DMS53 treated with DMSO at 0.1 percent for 48 hours (cell line): ENCODE measurements at regions not wholly inside any gene's neighbourhood (a gene's known extent, or its start where the extent isn't known, plus 50 kb on each side); places are given as distances from the start of the nearest gene placed in this dataset.

ENCODE experiments used
- DNase-seq: peaks from one replicate; lab custom pipeline; 2025; ENCODE audit not compliant: unreplicated experiment; lab: John Stamatoyannopoulos, UW

DNA sequence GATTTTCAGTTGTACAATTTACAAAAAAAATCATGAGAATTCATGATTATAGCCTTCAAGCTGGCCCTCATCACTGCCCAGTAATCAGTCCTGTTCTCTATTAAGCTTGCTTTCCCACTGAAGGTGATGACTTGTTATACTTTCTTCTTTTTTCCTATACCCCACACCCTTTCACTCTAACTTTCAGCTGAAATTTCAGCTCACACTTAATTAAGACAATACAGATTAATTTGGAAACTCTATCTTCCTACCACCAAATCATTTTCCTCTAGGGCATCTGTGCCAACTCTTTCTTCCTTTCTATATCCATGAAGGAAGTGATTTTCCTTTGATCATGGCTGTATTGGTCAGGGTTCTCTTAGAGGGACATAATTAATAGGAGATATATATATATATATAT, 449.9 kb downstream of the CD109 start:
- DNase-seq = no peak

DNA sequence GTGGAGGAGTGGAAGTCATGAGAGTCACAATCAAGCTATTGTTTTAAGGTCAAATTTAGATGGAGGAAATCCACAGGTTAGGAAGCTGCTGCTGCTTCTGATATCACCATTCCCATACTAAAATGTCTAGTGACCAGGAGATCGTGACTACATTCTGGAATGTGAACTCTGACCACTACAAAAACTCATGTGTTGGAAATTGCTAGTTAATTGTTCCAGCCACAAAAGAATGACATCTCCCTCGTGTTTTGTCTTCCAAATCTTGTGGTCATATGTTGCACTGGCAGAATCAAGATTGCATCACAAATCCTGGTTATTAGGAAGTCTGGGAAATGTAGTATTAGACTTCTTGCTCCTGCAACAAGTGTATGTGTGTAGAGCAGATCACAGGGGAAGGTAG, 441.9 kb downstream of the CD109 start:
- peak; percentile 36 for DNase-seq

DNA sequence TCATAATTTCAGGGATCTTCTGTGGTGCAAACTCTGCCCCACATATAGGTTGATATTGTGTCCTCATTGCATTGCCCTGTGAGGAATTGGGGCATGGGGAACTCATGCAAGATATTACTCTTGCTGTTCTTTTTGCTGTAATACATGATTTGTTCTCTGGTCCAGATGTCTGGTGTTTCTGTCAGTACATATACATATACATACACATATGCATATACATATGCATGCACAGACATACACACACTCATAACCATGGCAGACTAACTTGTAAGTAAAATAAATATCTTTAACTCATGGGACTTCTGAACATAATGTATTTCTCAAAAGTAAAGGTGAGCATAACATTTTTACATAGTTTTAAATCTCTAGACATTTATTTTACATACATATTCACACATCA, 438.3 kb downstream of the CD109 start:
- DNase-seq = no peak

DNA sequence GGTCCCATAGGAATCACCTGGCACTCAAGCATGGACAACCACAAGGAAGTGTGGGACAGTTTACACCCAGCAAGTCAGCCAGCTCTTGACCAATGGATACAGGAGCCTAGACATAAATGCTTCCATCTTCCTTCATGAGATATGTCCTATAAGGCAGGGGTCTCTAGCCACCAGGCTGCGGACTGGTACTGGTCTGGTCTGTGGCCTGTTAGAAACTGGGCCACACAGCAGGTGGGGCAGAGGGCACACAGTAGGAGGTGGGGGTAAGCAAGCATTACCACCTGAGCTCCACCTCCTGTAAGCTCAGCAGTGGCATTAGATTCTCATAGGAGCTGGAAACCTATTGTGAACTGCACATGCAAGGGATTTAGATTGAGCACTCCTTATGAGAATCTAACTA, 437.1 kb downstream of the CD109 start:
- DNase-seq = no peak

DNA sequence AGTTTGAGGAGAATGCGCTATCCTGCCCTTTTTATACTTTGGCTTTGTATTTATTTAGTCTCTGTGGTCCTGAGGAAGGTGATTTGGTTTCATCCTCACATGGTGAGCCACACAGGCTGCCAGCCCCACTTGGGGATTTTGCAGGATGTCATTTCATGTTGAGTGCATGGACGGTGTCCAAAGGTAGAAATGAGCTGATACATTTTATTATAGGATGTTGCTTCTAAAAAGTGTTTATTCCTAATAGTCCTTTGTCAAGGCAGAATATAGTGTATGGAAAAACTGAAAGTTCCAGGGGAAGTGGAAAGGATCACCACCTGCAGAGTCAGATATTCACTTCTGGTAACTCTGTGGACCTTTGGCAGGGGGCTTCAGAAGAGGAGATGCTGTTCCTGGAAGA, 434.6 kb downstream of the CD109 start:
- DNase-seq = no peak

DNA sequence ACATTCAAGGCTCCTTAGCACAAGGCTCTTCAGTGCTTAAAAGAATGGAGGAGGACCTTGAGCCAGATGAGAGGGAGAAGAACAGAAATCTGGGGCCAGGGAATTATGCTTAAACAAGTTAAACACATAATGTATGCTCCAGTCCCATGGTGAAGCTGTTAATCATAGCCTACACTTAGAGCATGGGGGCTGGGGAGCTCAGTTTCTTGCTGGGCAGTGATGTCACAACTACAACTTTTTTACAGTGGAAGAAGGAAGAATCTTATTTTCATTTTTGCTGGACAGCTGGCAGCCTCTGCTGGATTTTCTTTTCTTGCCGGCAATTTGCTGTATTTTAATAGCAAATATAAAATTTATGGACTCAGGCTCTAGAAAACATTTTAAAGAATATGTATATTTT, 432.5 kb downstream of the CD109 start:
- no peak for DNase-seq

DNA sequence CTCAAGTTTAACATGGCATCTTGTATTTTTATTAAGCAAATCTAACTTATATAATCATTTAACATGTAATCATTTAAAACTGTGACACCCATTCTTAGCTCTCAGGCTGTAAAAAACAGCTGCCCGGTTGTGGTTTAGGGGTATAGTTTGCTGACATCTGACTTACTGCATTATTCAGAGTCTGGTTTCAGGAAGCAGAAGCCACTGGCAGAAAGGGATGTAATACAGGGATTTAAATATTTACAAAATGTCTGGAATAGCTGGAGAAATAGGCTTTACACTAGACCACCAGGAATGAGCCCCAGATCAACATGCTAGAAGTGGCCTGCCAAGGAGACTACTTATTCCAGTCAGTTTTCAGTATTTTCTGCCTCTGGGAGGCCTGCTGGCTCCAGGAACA, 421.1 kb downstream of the CD109 start:
- no peak for DNase-seq

DNA sequence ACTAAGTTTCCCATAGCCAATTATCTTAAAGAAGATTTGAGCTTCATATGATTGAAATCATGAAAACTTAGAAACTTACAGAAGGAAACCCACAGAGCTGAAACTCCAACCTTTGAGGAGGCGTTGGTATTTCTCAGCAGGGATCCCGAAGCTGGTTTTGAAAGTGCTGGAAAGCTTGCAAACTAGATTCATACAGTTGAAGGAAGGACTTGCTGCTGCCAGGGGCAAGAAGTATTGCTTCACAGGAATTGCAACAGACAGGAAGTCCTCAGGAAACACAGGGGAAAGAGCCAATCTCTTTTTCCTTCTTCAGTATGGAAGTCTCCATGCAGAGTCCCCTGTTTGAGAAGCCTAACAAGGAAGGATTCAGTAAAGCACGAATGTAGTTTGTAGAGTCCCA, 419.7 kb downstream of the CD109 start:
- DNase-seq = no peak

DNA sequence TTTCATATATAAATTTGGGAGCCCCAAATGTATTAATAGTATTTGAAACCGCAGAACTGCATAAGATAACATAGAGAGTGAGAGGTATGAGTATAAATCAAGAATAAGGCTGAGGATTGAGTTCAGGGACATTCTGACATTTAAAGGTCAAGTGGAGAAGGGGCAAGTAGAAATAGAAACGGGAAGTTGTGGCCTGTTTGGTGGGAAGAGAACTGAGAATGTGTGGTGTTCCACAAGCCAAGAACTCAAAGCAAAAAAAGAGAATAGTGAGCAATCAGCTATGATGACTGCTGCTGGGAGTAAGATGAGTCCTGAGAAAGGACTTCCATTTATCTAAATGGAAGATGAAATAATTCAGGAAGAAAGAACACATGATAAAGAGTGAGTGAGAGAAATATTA, 418.4 kb downstream of the CD109 start:
- no peak for DNase-seq

DNA sequence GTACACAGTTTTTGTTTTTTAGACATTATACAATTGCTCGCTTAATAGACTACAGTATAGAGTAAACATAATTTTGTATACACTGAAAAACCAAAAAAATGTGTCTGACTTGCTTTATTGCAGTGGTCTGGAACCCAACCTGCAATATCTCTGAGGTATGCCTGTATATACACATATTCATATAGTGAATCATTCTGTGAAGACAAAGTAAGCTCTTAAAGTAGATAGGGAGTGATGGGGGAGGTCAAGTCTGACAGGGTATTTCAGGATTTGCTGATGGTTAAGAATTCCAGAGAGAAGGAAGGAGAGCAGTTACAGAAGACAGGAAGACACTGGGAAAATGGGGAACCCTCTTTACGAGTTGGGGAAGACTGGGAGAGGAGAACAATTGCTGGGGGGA, 417.9 kb downstream of the CD109 start:
- no peak for DNase-seq

DNA sequence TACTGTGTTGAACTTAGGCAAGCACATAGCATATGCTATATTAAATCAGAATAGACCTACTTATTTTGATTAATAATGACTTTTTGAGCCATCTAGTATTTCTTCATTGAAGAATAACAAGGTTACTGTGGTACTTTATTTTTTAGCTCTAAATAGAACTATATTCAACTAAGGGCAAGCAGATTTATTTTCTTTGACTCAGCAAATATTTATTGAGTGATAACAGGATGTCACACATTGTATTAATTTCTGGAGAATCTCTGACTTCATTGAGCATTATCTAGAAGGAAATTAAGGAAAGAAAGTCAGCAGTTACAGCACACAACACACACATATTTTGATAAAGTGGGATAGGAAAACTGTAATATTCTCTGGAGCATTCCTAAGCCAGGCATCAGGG, 407.4 kb downstream of the CD109 start:
- DNase-seq = no peak

DNA sequence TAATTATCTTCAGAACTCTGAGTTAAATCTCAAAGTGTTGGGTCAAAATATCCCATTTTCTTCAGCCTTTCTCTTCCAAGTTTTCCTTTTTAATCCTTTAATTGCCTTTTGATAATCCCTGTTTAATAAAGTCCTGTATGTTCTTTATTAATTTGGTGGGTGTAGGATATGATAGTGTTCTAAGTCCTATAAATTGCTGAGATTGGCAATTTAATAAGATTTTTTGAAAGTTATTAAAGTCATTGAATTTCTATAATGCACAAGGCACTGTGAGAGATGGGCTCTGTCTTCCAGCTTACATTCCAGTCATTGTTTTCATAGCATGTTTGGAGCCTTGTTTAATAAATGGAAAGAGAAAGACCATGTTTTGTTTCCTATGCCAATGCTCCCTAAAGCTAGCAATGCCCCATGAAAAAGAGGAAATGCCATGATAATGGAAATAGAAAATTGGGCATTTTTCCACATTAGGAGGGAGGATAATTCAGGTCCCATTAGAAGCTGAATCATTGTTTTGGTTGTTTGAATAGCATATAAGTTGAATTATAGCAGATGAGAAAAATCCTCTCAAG, 404.8 kb downstream of the CD109 start:
- DNase-seq = no peak

DNA sequence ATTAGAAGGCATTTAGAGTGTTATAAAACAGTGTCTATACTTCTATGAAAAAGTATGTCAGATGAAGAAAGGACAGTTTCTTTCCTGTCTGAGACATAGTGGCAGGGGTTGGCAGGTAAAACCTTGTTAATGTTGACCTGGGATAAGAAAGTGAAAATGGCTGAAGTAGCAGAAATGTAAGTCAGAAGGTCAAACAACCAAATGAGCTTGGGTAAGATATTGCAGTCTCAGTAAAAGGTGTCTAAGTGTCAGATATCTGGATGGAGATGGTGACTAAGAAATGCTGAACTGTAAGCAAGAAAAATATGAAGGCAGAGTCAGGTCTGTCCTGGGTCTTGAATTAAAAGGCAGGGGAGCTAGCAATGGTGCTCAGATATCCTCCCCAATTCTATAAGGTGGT, 400.3 kb downstream of the CD109 start:
- no peak for DNase-seq

DNA sequence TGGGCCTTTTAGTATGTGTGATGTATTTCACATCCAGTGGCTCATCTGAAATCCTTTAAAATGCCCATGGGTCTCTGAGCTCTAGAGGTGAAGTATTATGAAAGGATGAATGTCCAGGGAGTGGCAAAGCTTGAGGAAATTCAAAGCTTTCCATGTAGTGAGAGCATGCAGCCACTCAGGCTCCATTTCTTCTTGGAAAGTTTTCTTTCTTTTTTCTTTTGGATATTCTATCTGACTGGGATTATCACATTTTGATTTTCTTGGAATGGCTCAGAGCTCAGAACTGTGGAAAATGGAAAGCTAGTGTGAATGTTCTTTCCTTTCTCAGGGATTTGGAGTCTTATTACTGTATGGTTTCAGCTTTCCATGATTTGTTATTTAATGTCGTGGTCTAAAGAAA, 397.4 kb downstream of the CD109 start:
- no peak for DNase-seq

DNA sequence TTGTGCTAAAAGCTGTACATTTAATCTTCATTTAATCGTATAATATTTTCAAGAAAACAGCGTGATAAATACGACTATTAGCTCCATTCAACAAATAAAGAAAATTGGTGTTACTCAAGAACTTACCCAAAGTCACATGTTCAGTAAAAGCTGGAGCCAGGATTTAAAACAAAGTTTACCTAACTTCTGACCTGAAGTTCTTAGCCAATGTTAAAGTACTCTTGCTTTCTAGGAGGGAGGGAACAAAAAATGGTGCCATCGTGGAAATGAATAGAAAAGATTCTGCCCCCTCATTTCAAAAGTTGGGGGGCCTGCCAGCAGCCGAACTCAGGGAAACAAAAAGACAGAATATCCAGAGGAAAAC, 395.8 kb downstream of the CD109 start:
- DNase-seq = no peak

DNA sequence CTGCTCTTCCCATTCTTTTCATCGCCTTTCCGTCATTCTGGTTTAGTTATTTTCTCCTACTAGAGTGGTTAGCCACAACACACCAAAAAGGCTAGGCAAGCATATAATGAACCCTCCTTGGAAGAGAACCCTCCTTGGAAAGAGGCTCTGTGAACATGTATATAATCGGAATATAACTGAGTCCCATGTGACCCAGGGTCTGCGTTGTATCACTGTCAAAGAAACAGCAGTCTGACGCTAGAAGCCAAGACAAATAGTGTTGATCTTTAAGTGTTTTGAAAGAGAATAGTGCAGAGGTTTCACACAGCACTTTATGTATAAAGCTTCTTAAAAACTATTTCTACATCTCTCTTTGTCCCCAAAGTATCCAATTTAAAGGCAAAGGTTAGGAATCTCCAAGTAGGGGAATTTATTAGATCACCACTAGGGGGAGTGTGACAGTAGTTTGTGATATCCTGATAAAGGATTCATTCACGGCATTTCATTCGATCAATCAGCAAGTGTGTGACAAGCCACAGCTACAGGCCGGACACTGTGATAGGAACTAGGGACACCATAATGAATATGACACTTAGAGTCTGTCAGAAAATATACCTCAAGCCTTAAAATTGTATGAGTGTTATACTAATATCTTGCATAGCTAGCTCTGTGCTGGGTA, 395.3 kb downstream of the CD109 start:
- DNase-seq = peak; percentile 67

DNA sequence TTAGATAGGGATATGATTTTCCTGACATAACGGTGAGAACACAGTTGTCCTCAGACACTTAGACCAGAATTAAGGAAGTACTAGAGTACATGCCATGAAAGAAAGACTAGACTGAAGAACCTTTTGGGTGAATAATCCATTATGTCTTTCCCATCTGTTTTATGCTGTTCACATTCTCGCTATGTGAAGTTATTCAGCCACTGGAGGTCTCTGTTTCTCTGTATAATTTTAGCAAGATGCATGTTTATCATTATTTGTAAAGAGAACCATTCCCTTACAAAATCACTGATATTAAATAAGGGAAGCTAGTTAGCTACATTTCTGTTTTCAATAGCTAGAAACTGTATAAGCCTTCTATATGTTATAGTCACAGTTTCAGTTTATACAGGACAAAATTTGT, 391.9 kb downstream of the CD109 start:
- DNase-seq = no peak

DNA sequence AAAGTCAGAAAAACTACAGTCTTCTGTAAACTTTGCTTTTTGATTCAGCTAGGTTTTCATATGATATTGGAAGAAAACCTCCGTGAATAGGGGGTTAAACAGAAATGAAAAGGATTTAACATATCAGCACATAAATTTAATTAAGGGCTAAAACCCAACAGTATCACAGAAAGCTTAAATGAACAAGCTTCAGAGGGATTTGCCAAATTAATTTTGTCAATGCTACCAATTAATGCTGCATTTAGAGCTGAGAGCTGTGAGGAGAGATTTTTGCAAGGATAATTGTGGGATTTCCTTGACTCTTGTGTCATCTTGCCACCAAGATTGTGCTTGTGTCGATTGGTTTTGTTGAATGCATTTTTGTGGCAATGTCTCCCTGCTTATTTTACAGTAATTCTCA, 379.9 kb downstream of the CD109 start:
- DNase-seq = no peak

DNA sequence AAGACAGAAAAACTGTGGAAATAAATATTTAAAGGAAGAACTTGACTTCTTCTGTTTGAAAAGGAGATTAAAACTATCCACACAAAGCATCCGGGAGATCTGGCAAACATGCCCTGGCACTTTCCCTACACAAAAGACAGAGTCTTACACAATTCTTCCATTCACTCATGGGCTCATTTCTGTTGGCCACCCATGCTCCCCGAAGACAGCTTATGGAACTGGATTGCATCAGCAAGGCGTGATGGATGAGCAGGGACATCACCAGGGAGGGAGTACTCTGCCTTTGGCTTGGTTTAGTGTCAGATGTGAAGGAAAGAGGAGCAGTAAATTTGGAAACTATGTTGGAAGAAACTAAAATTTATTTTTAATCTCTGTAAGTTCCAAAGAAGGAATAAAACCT, 379.3 kb downstream of the CD109 start:
- DNase-seq = no peak

DNA sequence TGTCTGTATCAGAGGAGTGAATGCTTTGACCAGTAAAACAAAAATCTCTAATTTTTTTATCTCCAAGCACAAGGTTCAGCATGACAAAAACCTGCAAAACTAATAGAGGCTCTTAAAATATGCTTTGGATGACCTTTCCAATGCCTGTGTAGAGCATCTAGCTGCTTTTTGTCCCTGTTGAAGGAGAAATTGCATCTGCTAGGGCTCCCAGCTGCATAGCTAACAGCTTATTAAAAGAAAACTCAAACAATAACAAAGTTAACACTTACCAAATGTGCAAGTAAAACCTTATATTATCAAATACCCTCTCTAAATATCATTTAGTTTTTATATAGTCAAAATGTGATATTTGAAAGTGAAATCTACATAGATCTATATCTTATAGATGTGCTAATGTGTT, 378.6 kb downstream of the CD109 start:
- DNase-seq = no peak

DNA sequence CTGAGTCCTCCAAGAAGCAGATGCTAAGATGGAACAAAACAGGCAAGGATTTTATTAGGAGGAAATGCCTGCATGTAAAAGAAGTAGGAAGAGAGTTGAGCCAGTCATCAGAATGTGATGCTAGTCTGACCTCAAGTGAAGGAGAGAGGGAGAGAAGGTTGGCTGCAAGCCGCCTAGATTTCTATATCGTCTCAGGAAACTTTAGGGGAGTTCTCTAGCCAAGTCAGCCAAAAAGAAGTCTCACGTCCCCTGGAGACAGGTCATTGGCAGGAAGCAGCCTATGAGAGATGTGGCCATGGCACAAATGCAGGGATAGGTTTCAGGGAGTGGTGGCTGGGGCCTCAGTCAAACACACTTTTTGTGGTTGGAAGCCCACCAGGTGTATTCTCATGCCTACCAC, 378.0 kb downstream of the CD109 start:
- no peak for DNase-seq

DNA sequence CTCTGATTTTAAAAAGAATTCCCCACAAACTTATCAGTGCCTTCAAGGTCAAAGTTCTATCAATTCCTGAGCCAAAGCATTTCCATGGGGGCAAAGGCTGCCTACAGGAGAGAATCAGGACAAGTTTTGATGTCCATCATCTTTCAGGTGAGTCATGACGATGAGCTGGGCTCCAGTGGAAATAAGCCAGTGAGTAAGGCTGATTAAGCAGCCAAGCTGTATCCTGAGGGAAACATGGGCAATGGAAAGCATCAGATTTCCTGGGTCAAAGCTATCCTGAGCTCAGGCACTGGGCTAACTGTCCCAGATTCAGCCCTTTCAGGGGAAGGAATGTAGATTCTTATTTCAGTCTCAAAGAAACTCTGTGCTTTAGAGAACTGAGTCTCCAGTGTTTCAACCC, 377.4 kb downstream of the CD109 start:
- no peak for DNase-seq

DNA sequence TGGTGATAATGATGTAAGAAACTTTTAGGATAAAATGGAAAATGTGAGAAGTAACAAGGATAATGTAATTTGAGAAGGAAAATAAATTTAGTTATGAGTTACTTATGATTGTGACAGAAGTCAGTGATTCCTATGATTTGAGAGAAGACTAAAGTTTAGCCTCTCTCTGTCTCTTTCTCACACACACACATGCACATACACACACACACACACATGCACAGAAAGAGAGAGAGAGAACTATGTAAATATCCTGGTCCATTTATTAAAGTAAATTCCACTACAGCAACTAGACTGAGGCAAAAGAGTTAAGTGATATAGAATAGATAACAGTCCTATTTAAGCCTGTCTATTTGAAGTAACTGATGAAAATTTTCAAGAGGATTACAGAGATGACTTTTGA, 375.2 kb downstream of the CD109 start:
- no peak for DNase-seq

DNA sequence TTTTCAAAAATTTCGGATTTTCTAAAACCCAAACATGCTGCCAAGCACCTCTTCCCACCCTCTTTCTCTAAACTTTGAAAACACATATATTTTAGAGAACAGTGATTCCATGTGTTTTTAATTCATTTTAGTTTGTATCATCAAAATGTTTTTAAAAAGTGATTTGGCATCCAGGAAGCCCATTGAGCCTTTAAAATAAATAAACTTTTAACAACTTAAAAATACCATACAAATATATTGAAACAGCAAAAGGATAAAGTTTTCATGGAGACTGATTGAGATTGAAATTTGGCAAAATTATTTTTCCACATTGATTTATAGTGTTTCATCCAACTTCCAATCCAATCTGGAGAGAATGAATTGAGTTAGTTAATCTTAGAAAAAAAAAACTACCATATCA, 374.7 kb downstream of the CD109 start:
- DNase-seq = no peak
